ENCODE measurements at regions not wholly inside any gene's neighbourhood (a gene's known extent, or its start where the extent isn't known, plus 50 kb on each side); places are given as distances from the start of the nearest gene placed in this dataset.

DNA sequence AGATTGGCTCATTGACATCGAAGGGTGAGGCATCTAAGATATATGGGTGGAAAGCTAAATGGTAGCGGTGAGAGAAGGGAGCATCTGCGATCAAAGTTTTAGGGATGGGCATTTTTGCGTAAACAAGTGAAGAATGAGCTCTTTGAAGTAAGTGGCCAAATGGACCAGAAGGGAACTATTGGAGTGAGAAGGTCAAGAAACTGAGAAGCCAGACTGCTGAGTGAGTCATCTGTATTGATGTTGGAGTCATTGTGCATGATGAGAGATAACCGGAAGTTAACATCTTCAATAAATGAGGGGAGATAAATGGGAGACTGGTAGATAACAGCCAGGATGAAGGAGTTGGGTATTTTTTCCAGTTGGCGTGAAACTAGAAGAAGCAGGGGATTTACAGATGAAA, 271.9 kb upstream of the PDE3A start:
- no peak overlapping the region for H3K4me2 ChIP-seq (ENCODE audit: low read length)
- H3K4me1 ChIP-seq (ENCODE audit: low read length): peaks cover 37% of the 10 kb centered on the region
- TF ChIP-seq, protein P1, sequence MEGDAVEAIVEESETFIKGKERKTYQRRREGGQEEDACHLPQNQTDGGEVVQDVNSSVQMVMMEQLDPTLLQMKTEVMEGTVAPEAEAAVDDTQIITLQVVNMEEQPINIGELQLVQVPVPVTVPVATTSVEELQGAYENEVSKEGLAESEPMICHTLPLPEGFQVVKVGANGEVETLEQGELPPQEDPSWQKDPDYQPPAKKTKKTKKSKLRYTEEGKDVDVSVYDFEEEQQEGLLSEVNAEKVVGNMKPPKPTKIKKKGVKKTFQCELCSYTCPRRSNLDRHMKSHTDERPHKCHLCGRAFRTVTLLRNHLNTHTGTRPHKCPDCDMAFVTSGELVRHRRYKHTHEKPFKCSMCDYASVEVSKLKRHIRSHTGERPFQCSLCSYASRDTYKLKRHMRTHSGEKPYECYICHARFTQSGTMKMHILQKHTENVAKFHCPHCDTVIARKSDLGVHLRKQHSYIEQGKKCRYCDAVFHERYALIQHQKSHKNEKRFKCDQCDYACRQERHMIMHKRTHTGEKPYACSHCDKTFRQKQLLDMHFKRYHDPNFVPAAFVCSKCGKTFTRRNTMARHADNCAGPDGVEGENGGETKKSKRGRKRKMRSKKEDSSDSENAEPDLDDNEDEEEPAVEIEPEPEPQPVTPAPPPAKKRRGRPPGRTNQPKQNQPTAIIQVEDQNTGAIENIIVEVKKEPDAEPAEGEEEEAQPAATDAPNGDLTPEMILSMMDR (IDR thresholded peaks at IDR 0.05; ENCODE audit: low read depth, low read length): no peak
- no peak for TF ChIP-seq EZH2phosphoT487 (IDR thresholded peaks at IDR 0.05; ENCODE audit: low read depth)
- H3K4me3 ChIP-seq (ENCODE audit: low read length): no peak overlapping the region
- no peak overlapping the region for H3K9ac ChIP-seq (ENCODE audit: low read length)
- no peak overlapping the region for H3K27ac ChIP-seq (ENCODE audit: low read length)
- H4K20me1 ChIP-seq (ENCODE audit: insufficient read depth, low read length): no peaks in the 10 kb centered on the region
- no peak overlapping the region; the same call in 1 of the 2 replicates for H2AFZ ChIP-seq (ENCODE audit: low read depth, low read length)
- no peaks in the 10 kb centered on the region for H3K79me2 ChIP-seq (ENCODE audit: low read length)
- no peaks in the 10 kb centered on the region for H3K27me3 ChIP-seq (ENCODE audit: low read depth, low read length)
- peaks cover 50% of the 10 kb centered on the region for H3K9me3 ChIP-seq (ENCODE audit: insufficient read depth, low read length)
- peaks cover 56% of the 10 kb centered on the region for H3K36me3 ChIP-seq (replicated peaks; ENCODE audit: low read depth, low read length)

DNA sequence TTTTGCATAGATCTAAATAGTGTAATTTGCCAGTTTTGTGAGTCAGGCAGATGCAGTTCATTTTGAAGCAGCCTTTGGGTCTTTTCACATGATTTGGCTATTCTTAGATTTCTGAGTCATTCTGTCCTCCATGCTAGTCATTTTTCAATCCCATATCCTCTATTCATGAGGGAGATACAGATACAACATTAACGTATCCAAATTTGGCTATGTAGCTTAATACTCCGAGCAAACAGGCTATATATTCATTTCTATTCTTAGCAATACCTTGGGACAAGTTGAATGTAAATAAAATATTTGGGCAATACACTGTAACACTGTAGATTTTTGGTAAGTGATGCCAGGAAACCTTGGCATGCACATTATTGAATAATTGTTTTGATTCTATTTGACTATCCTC, 270.7 kb upstream of the PDE3A start:
- H3K4me3 ChIP-seq (ENCODE audit: low read length): peak overlapping the region; percentile 12; the same call in 1 of the 2 replicates
- H3K4me1 ChIP-seq (ENCODE audit: low read length): peaks cover 37% of the 10 kb centered on the region
- no peaks in the 10 kb centered on the region for H4K20me1 ChIP-seq (ENCODE audit: insufficient read depth, low read length)
- peak overlapping the region; percentile 77 for H3K27ac ChIP-seq (ENCODE audit: low read length)
- H3K9ac ChIP-seq (ENCODE audit: low read length): peak overlapping the region; percentile 7; the same call in 1 of the 2 replicates
- TF ChIP-seq EZH2phosphoT487 (IDR thresholded peaks at IDR 0.05; ENCODE audit: low read depth): no peak
- TF ChIP-seq, protein P1 (IDR thresholded peaks at IDR 0.05; ENCODE audit: low read depth, low read length): no peak
- H3K27me3 ChIP-seq (ENCODE audit: low read depth, low read length): no peaks in the 10 kb centered on the region
- H3K79me2 ChIP-seq (ENCODE audit: low read length): no peaks in the 10 kb centered on the region
- H3K4me2 ChIP-seq (ENCODE audit: low read length): peak overlapping the region; percentile 42
- H2AFZ ChIP-seq (ENCODE audit: low read depth, low read length): 0 out of 2 replicates have a peak overlapping the region, but pooled peaks have one; percentile 28
- H3K36me3 ChIP-seq (replicated peaks; ENCODE audit: low read depth, low read length): peaks cover 51% of the 10 kb centered on the region
- peaks cover 44% of the 10 kb centered on the region for H3K9me3 ChIP-seq (ENCODE audit: insufficient read depth, low read length)

DNA sequence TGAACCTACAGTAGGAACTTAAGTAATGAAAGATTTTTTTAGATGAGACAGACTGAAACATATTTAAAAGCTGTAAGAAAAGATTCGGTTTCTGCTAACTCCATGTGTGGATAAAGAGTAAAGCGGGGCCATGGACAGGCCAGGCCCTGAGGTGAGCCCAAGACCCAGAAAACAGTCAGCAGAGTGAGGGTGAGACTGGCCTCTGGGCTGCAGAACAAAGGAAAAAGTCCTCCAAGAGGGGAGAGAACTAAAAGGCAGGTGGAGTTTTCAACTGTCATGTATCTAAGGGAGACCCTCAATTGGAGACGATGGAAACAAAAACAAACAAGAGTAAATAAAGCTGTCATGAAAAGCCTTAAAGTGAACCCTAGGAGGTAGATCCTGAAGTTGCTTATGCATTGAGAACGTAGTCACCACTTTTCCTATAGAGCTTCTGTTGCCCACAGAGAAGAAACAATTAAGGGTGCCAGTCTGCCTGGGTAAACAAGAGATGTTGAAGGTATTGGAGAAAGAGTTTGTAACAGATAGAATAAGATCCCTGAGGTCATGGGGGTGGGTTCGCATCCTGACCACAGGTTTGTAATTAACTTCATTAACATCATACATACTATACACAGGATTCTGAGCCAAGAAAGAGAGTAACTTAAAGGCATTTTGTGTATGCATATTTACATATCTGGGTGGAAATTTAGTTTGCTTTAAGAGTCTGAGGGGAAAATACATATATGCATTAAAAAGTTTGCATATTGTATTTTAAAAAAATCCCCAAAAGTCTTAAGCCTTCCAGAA, 268.7 kb upstream of the PDE3A start:
- H3K9me3 ChIP-seq (ENCODE audit: insufficient read depth, low read length): peaks cover 40% of the 10 kb centered on the region
- H3K36me3 ChIP-seq (replicated peaks; ENCODE audit: low read depth, low read length): peaks cover 47% of the 10 kb centered on the region
- H2AFZ ChIP-seq (ENCODE audit: low read depth, low read length): no peak overlapping the region
- no peak overlapping the region for H3K27ac ChIP-seq (ENCODE audit: low read length)
- H3K27me3 ChIP-seq (ENCODE audit: low read depth, low read length): no peaks in the 10 kb centered on the region
- H3K4me3 ChIP-seq (ENCODE audit: low read length): no peak overlapping the region
- H3K9ac ChIP-seq (ENCODE audit: low read length): no peak overlapping the region
- peaks cover 37% of the 10 kb centered on the region for H3K4me1 ChIP-seq (ENCODE audit: low read length)
- no peaks in the 10 kb centered on the region for H3K79me2 ChIP-seq (ENCODE audit: low read length)
- TF ChIP-seq, protein P1 (IDR thresholded peaks at IDR 0.05; ENCODE audit: low read depth, low read length): no peak
- TF ChIP-seq EZH2phosphoT487 (IDR thresholded peaks at IDR 0.05; ENCODE audit: low read depth): no peak
- H3K4me2 ChIP-seq (ENCODE audit: low read length): no peak overlapping the region
- H4K20me1 ChIP-seq (ENCODE audit: insufficient read depth, low read length): no peaks in the 10 kb centered on the region

DNA sequence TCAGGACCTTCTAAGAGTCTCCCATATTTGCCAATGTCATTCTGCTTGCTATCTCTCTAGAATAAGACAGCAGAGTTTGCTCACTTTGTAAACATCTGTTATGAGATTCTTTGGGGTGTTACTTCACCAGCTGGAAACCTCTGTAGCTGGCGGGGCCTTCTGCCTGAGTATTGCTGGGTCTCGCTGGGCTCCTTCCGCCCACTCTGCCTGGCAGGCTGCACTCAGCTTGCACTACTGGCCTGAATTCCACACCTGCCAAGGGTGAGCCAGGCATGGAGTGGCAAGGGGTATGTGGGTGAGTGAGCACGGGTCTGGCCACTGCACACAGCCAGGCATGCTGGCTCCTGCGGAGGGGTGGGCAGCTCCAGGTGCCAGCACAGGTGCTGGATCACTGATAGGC, 267.3 kb upstream of the PDE3A start:
- Histone ChIP-seq H3K27me3 (ENCODE audit: low read depth, low read length) (no peaks in the 10 kb centered on the region), H3K36me3 (replicated peaks; ENCODE audit: low read depth, low read length) (peaks cover 33% of the 10 kb centered on the region), H3K4me3 (ENCODE audit: low read length) (no peak overlapping the region), H3K79me2 (ENCODE audit: low read length) (no peaks in the 10 kb centered on the region), H3K4me2 (ENCODE audit: low read length) (no peak overlapping the region), H2AFZ (ENCODE audit: low read depth, low read length) (no peak overlapping the region), H3K9me3 (ENCODE audit: insufficient read depth, low read length) (peaks cover 29% of the 10 kb centered on the region), H4K20me1 (ENCODE audit: insufficient read depth, low read length) (no peaks in the 10 kb centered on the region), H3K27ac (ENCODE audit: low read length) (no peak overlapping the region), H3K4me1 (ENCODE audit: low read length) (peaks cover 37% of the 10 kb centered on the region), H3K9ac (ENCODE audit: low read length) (no peak overlapping the region)
- TF ChIP-seq, protein P1 (IDR thresholded peaks at IDR 0.05; ENCODE audit: low read depth, low read length): no peak
- no peak for TF ChIP-seq EZH2phosphoT487 (IDR thresholded peaks at IDR 0.05; ENCODE audit: low read depth)

All from OCI-LY3 (cell line).